ENCODE measurements at regions not wholly inside any gene's neighbourhood (a gene's known extent, or its start where the extent isn't known, plus 50 kb on each side); places are given as distances from the start of the nearest gene placed in this dataset.
A peak's percentile ranks its signal among the peaks of the same experiment; 100 is the strongest.

- DNase-seq = no peak
Measured at GRCh38 chrX:130974323-130974722, 71.3 kb upstream of the ENOX2 start.

- peak; percentile 2 for DNase-seq
Measured at GRCh38 chrX:130975947-130976346, 72.9 kb upstream of the ENOX2 start.

- DNase-seq = no peak
Measured at GRCh38 chrX:130981836-130982235, 76.3 kb upstream of the ARHGAP36 start.

- no peak for DNase-seq
Measured at GRCh38 chrX:130984782-130985181, 73.4 kb upstream of the ARHGAP36 start.

GRCh38 chrX:130987241-130987640 is 70.9 kb upstream of the ARHGAP36 start:
- DNase-seq = no peak

GRCh38 chrX:130990723-130991122 is 67.4 kb upstream of the ARHGAP36 start:
- no peak for DNase-seq

GRCh38 chrX:130994671-130995070 is 63.5 kb upstream of the ARHGAP36 start:
- no peak for DNase-seq

- no peak for DNase-seq
Measured at GRCh38 chrX:130995439-130995838, 62.7 kb upstream of the ARHGAP36 start.

GRCh38 chrX:130997314-130997713 is 60.8 kb upstream of the ARHGAP36 start:
- no peak for DNase-seq

GRCh38 chrX:130999360-130999759 is 58.8 kb upstream of the ARHGAP36 start:
- no peak for DNase-seq
